NT2/D1 (cell line): ENCODE measurements at regions not wholly inside any gene's neighbourhood (a gene's known extent, or its start where the extent isn't known, plus 50 kb on each side); places are given as distances from the start of the nearest gene placed in this dataset.
"Not testable (repeated sequence)": the region's sequence is repeated elsewhere in the genome, so short reads cannot be mapped to it uniquely, and the experiment has no call there.

Experiments used
- DNase-seq: peaks from one replicate; pipeline ENCODE4 v3.0.0-alpha.2; 2011; ENCODE audit warnings: low read depth, low spot score
- H3K27me3 ChIP-seq: 2 replicates; pipeline ENCODE4 v1.6.0; 2011; ENCODE audit warnings: mild to moderate bottlenecking; ENCODE audit not compliant: insufficient read length, insufficient read depth
- H3K36me3 ChIP-seq: 2 replicates; pipeline ENCODE4 v1.6.1; 2011; ENCODE audit warnings: mild to moderate bottlenecking, low read length, mixed read lengths; ENCODE audit not compliant: insufficient read depth, insufficient read length
- H3K4me1 ChIP-seq: 2 replicates; pipeline ENCODE4 v1.5.1; 2011; ENCODE audit not compliant: insufficient read depth, insufficient read length
- H3K4me3 ChIP-seq: 2 replicates; pipeline ENCODE4 v1.5.1; 2011; ENCODE audit warnings: low read depth; ENCODE audit not compliant: insufficient read length
- H3K9ac ChIP-seq: 2 replicates; pipeline ENCODE4 v1.6.0; 2011; ENCODE audit warnings: low read depth; ENCODE audit not compliant: insufficient read length
- H3K9me3 ChIP-seq: 2 replicates; pipeline ENCODE4 v1.5.1; 2011; ENCODE audit warnings: mild to moderate bottlenecking, low read length; ENCODE audit not compliant: insufficient read depth
- SUZ12 ChIP-seq: IDR thresholded peaks from 2 replicates; pipeline ENCODE4 v1.6.1; 2011; ENCODE audit not compliant: insufficient read length, insufficient read depth; ENCODE audit errors: extremely low read depth
- YY1 ChIP-seq: IDR thresholded peaks from 2 replicates; pipeline ENCODE4 v1.6.1; 2011; ENCODE audit not compliant: insufficient read length, insufficient read depth
- ZNF274 ChIP-seq: IDR thresholded peaks from 2 replicates; pipeline ENCODE4 v1.6.1; 2011; ENCODE audit warnings: mild to moderate bottlenecking, low read depth, low read length

DNA sequence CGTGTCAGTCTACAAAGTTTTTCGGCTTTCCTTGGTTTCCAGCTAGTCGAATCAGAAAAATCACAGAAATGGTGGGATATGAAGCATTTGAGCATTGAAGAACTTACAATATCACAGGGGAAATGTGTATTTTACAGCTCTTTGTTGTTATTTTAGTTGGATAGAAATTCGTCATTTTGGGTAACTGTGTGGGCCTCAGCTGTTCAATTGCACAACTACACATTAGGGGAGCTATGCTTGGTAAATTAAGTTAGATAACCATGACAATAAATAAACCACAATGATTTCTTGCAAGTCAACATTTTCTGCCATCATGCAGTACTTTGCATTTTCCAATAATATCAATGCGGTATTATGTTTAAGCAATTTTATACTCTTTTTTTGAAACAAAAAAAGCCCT lies 80.4 kb upstream of the ANK3 start:
- H3K4me1 ChIP-seq, result no peaks in the 10 kb centered on the region
- TF ChIP-seq ZNF274 (no peak), SUZ12 (no peak), YY1 (no peak)
- no peak for DNase-seq

DNA sequence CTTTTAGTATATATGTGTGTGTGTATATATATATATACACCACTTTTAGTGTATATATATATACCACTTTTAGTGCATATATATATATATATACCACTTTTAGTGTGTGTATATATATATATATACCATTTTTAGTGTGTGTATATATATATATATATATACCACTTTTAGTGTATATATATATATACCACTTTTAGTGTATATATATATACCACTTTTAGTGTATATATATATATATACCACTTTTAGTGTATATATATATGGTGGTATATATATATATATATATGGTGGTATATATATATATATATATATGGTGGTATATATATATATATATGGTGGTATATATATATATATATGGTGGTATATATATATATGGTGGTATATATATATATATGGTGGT lies 79.5 kb upstream of the ANK3 start:
- H3K9ac ChIP-seq, DNase-seq, H3K27me3 ChIP-seq: not testable (repeated sequence)

More for the DNA sequence above, 80.4 kb upstream of the ANK3 start:
- Histone ChIP-seq H3K9me3 (no peaks in the 10 kb centered on the region), H3K4me3 (no peak overlapping the region), H3K9ac (no peak overlapping the region), H3K36me3 (no peaks in the 10 kb centered on the region), H3K27me3 (no peaks in the 10 kb centered on the region)

DNA sequence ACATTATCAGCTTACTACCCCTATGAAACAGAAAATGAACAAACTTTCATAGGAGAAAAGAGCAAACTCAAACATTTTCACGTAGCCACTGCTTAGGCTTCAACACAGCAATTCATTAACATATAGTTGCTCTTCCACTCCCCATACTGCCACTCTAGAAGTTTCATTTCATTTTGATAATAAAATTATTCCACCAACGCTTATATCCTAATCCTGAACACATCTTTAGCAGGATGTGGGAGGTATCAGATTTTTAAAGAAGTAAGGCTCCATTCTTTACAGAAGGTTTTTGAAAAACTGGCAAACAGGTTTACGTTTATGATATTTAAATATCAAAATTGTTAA lies 77.5 kb upstream of the ANK3 start:
- Histone ChIP-seq H3K27me3 (no peaks in the 10 kb centered on the region), H3K4me1 (no peaks in the 10 kb centered on the region), H3K9ac (no peak overlapping the region), H3K36me3 (no peaks in the 10 kb centered on the region), H3K9me3 (no peaks in the 10 kb centered on the region), H3K4me3 (no peak overlapping the region)
- DNase-seq, result no peak
- TF ChIP-seq SUZ12, result no peak
- TF ChIP-seq YY1, result no peak
- no peak for TF ChIP-seq ZNF274

More for the DNA sequence above, 79.5 kb upstream of the ANK3 start:
- H3K4me1 ChIP-seq, H3K4me3 ChIP-seq, H3K36me3 ChIP-seq, H3K9me3 ChIP-seq: not testable (repeated sequence)

DNA sequence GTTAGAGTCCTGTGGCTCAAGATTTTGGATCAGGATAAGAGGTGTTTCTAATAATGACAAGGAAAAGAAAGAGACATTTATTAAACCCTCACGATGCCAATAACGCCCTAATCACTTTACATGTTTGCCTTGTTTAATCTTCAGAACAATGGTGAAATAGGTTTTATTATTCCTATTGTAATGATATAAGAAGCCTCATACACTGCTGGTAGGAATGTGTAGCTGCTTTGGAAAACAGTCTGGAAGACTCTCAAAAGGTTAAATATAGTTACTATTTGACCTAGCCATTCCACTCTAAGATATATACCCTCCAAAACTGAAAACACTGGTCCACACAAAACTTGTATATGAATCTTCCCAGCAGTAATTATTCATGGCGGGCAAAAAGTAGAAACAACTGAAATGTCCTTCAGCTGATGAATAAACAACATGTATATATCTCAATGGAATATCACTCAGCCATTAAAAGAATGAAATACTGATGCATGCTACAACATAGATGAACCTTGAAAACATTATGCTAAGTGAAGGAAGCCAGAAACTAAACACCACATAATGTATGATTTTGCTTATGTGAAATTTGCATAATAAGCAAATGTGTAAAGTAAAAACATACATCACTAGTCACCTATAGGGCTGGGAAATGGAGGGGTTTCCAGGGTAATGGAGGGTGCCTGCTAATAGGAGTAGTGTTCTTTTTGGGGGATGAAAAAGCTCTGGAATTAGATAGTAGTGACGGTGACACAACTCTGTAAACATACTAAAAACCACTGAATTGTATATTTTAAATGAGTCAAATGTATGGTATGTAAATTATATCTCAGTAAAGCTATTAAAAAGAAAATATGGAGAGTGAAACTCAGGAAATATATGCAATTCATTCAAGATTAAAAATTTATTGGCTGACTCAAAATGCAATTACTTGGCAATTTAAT lies 76.9 kb upstream of the ANK3 start:
- H3K36me3 ChIP-seq, result no peaks in the 10 kb centered on the region
- H3K4me3 ChIP-seq, result no peak overlapping the region
- no peaks in the 10 kb centered on the region for H3K27me3 ChIP-seq
- H3K9ac ChIP-seq, result no peak overlapping the region
- no peaks in the 10 kb centered on the region for H3K9me3 ChIP-seq
- TF ChIP-seq ZNF274, result no peak
- no peak for TF ChIP-seq SUZ12
- TF ChIP-seq YY1, result no peak
- H3K4me1 ChIP-seq, result no peaks in the 10 kb centered on the region
- DNase-seq, result no peak

DNA sequence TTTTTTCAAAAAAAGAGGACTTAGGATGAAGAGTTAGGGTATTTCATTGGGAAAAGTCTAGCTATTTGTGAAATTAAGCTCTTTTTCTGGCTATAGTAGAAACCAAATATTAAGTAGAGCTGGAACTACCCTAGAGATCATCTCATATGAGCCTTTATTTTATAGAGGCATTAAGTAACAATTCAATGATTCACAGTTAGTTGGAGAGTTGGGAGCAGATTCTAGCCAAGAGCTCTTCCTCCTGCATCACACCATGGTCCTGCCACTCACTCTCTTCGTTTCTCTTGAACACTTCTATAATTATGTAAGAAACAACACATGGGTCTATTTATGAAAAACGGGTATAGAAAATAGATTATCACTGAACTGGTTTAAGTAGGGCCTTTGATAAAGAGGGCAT lies 76.1 kb upstream of the ANK3 start:
- H3K9me3 ChIP-seq, result no peaks in the 10 kb centered on the region
- no peaks in the 10 kb centered on the region for H3K27me3 ChIP-seq
- no peaks in the 10 kb centered on the region for H3K36me3 ChIP-seq
- no peak for DNase-seq
- H3K4me1 ChIP-seq, result no peaks in the 10 kb centered on the region
- H3K9ac ChIP-seq, result no peak overlapping the region
- H3K4me3 ChIP-seq, result no peak overlapping the region
- no peak for TF ChIP-seq SUZ12

DNA sequence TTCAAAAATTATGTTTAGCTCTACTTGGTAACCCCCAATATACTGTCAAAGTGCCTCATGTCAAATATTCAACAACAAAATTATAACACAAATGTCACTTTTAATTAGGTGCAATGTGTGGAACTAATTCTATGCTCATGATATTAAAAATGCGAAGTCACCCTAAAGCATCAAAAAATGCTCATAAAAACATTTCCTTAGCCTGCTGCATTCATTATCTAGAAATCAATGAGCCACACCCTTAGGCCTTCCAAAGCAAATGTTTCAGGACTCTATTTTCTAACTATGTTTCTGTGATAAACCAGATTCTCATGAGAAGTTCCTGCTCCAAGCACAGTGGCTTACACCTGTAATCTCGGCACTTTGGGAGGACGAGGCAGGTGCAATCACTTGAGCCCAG lies 75.0 kb upstream of the ANK3 start:
- no peak for DNase-seq
- H3K9ac ChIP-seq, result no peak overlapping the region
- H3K36me3 ChIP-seq, result no peaks in the 10 kb centered on the region
- H3K4me1 ChIP-seq, result no peaks in the 10 kb centered on the region
- H3K9me3 ChIP-seq, result no peaks in the 10 kb centered on the region
- TF ChIP-seq SUZ12, result no peak
- no peak for TF ChIP-seq ZNF274
- no peak for TF ChIP-seq YY1
- no peaks in the 10 kb centered on the region for H3K27me3 ChIP-seq
- no peak overlapping the region for H3K4me3 ChIP-seq

DNA sequence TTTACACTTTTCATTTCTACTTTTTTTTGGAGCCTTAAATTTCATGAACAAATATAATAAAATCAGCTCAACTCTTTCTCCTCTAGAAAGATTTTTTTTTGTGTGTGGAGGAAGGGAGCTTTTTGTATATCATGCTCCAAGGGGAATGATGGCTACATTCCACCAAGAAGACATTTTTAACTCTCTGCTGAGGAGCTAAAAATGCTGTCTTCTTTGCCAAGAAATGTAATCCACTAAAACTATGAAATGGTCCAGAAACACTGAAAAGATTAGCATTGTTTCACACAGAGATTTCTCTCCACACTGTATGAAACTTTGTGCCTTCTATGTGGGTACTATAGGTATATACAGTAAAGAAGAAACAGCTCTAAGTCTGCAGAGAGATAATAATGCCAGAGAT lies 74.1 kb upstream of the ANK3 start:
- no peak overlapping the region for H3K9ac ChIP-seq
- H3K9me3 ChIP-seq, result no peaks in the 10 kb centered on the region
- no peaks in the 10 kb centered on the region for H3K36me3 ChIP-seq
- no peaks in the 10 kb centered on the region for H3K27me3 ChIP-seq
- H3K4me3 ChIP-seq, result no peak overlapping the region
- no peaks in the 10 kb centered on the region for H3K4me1 ChIP-seq
- TF ChIP-seq YY1 (no peak), SUZ12 (no peak), ZNF274 (no peak)
- DNase-seq, result no peak

DNA sequence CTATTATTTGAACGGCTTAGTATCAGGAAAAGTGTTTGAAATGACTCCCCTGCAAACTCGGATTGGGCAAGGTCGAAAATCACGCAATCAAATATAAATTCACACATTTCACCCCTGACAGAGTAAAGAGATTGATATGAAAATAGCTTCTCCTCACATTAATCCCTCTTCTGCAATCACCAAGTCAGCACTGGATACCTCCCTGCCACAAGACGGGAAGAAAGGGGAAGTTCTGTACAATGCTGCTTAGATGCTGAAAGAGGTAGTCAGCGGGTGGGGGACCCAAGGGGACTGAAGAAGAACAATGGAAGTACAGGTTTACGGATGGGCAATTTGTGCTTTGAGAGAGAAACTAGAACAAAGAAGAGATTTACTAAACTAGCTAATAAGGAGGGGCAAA lies 72.0 kb upstream of the ANK3 start:
- DNase-seq, result no peak

More for the DNA sequence above, 72.0 kb upstream of the ANK3 start:
- H3K4me1 ChIP-seq, result no peaks in the 10 kb centered on the region
- no peaks in the 10 kb centered on the region for H3K27me3 ChIP-seq
- no peak overlapping the region for H3K4me3 ChIP-seq
- H3K9ac ChIP-seq, result no peak overlapping the region
- H3K36me3 ChIP-seq, result no peaks in the 10 kb centered on the region
- TF ChIP-seq ZNF274, result no peak
- TF ChIP-seq SUZ12, result no peak
- no peak for TF ChIP-seq YY1
- no peaks in the 10 kb centered on the region for H3K9me3 ChIP-seq
